ENCODE measurements at regions not wholly inside any gene's neighbourhood (a gene's known extent, or its start where the extent isn't known, plus 50 kb on each side); places are given as distances from the start of the nearest gene placed in this dataset.
"Not testable (repeated sequence)": the region's sequence is repeated elsewhere in the genome, so short reads cannot be mapped to it uniquely, and the experiment has no call there.

DNA sequence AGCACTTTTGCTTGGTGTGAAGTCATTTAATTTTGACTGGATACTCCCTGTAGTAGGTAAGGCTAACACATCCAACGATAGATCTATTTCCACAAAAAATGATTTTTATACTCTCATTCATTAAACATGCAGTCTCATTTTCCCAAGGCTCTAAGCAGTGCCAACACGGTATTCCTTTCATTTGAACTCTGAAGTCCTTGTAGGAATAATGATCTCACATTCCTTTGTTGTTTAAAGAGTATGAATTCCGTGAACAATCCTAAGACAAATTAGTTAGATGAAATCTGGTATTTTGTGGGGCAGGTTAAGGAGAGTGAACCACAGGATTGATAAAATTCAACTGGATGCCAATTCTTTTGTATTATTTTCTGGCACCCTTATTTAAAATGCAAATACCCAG is 66.6 kb downstream of the LACC1 start:
- DNase-seq (ENCODE audit: low read depth in 2 of 2), result no peak

DNA sequence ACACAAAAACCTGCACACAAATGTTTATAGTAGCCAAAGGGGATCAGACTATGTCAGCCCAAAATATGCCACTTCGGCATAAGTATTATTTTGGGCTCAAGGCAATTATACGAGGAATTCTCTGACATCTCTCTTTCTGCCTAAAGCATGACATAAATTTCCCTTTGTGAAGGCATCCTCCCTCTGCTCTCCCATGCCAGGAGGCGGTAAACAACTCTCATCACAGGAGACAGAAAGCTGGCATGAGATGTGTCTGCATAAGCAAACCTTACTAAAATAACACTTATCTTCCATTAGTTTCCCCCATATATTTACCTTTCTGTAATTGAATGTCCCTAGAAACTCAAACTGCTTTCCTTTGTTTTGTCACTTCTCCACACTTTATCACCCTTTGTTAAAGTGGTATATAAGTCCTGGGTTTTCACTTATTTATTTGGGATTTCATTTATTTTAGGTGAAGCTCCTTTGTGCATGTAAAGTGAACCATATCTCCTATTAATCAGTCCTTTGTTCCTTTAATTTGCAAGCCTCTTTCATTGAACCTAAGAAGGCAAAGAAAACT is 68.3 kb downstream of the LACC1 start:
- no peak for DNase-seq (ENCODE audit: low read depth in 2 of 2)

DNA sequence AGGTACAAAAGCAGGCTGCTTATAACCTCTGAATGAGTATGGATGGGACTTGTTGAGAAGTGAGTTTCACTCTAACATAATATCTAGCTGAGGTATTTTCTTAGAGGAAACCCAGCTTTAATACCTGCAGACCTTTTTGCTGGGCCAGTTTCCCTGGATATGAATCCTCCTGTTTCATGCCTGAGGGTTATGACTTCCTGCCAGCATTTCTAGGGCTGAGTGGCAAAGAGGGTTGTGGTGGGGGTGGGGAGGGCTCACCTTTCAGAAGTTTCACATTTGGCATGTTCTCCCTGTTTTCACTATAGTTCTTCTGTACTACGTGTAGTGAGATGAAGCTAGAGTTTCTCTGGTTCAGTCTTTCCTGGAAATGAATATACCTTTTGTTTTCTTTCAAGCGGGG is 73.7 kb downstream of the LACC1 start:
- no peak for DNase-seq (ENCODE audit: low read depth in 2 of 2)

DNA sequence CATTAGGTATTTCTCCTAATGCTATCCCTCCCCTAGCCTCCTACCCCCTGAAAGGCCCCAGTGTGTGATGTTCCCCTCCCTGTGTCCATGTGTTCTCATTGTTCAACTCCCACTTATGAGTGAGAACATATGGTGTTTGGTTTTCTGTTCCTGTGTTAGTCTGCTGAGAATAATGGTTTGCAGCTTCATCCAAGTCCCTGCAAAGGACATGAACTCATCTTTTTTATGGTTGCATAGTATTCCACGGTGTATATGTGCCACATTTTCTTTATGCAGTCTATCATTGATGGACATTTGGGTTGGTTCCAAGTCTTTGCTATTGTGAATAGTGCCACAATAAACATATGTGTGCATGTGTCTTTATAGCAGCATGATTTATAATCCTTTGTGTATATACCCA is 77.3 kb downstream of the LACC1 start:
- DNase-seq (ENCODE audit: low read depth in 2 of 2), result not testable (repeated sequence)

DNA sequence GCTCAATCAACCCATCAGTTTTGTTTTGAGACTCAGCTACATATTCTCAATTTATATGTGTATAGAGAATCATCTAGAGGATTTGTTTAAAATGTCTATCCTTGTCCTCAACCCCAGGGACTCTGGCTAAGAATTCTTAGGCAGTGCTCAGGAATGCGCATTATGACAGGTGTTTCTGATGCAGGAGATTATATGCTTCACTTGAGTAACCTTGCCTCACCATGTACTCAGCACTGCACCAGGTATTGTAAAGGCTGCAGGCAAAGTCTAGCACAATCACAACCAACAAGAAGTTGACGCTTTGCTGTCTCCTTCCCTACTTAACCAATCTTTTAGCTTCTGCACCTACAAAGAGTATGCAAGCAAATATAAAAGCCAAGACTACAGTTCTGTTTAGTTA is 79.6 kb downstream of the LACC1 start:
- no peak for DNase-seq (ENCODE audit: low read depth in 2 of 2)

DNA sequence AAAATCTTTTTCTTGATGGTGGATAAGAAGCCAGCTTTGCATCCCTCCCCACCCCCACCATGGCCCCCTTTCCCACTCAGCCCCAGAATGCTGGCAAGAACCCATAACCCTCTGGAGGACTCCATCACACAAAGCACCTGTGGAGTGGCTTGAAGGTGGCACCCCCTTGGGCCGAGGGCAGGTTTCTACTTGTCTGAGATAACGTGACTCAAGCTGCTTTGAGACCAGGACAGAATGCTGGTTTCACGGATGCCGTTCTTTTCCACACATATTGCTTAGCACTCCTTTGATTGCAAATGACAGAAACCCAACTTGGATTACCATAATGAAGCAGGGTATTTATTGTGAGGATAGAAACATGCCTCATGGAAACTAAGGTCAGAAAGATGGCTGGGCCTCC is 82.2 kb downstream of the LACC1 start:
- no peak for DNase-seq (ENCODE audit: low read depth in 2 of 2)

DNA sequence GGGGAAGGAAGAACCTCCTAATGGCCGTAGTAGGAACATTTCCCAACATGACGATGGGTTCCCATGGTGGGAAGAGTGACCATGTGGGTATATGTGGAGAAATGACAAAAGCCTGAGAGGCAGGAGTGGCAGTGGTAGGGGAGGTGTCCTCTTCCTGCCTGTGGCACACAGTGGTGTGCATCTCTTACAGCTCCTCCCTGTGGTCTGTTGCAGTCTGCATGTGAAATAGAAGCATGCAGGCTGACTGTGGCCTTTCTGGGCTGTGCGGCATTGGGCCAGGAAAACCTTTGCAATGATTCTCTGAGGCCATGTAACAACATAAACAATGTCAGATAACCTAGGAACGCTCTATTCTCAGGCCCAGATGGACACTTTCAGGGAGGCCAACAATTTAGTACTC is 84.0 kb downstream of the LACC1 start:
- DNase-seq (ENCODE audit: low read depth in 2 of 2), result no peak

DNA sequence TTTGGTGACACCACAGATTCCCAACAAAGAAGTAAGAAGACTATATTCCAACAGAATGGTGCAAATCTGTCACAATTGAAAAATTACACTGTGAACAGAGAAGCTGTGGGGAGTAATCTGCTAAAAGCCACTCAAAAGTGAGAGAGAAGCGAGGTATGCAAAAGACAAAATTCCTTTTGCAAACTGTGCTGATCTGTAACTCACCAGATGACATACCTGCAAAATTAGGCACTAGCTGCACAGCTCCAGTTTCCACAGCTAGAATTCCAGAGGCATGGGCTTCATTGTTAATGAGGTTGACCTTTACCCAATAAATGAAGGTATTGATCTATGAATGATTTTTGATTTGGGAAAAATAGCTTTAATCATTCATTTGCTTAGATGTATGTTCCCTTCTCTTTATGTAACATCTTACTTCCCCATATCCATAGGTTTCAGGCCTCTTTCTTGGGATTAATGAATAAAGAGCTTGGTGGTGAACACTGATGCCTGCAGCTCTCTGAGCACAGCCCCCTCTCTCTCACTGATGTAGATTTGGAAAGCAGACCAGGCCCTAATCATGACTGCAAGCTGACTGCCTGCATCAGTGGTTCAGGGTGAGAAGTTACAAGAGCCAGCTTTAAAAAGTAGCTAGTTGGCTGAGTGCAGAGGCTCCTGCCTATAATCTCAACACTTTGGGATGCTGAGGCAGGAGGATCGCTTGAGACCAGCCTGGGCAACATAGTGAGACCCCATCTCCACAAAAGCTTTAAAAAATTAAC is 85.2 kb downstream of the LACC1 start:
- no peak for DNase-seq (ENCODE audit: low read depth in 2 of 2)

DNA sequence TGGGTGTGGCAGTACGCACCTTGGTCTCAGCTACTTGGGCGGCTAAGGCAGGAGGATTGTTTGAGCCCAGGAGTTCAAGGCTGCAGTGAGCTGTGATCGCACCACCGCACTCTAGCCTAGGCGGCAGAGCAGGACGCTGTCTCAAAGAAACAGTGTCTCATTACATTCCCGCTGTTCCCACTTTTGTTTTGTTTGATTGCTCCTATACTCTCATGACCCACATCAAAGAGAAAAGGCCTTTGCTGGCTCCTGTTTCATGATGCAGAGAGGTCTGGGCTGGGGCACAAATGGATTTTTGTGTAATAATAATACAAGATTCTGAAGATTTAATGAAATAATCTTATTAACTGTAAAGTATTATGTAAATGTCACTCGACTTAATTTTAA is 85.7 kb downstream of the LACC1 start:
- DNase-seq (ENCODE audit: low read depth in 2 of 2), result no peak

DNA sequence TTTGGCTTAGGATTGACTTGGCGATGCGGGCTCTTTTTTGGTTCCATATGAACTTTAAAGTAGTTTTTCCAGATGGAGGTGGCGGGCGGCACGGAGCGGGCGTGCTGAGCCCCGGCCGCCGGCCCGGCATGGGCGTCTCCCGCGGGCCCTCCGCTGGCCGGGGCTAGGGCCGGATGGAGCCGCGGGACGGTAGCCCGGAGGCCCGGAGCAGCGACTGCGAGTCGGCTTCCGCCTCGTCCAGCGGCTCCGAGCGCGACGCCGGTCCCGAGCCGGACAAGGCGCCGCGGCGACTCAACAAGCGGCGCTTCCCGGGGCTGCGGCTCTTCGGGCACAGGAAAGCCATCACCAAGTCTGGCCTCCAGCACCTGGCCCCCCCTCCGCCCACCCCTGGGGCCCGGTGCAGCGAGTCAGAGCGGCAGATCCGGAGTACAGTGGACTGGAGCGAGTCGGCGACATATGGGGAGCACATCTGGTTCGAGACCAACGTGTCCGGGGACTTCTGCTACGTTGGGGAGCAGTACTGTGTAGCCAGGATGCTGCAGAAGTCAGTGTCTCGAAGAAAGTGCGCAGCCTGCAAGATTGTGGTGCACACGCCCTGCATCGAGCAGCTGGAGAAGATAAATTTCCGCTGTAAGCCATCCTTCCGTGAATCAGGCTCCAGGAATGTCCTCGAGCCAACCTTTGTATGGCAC is 88.7 kb downstream of the LACC1 start:
- not testable (repeated sequence) for DNase-seq (ENCODE audit: low read depth in 2 of 2)

DNA sequence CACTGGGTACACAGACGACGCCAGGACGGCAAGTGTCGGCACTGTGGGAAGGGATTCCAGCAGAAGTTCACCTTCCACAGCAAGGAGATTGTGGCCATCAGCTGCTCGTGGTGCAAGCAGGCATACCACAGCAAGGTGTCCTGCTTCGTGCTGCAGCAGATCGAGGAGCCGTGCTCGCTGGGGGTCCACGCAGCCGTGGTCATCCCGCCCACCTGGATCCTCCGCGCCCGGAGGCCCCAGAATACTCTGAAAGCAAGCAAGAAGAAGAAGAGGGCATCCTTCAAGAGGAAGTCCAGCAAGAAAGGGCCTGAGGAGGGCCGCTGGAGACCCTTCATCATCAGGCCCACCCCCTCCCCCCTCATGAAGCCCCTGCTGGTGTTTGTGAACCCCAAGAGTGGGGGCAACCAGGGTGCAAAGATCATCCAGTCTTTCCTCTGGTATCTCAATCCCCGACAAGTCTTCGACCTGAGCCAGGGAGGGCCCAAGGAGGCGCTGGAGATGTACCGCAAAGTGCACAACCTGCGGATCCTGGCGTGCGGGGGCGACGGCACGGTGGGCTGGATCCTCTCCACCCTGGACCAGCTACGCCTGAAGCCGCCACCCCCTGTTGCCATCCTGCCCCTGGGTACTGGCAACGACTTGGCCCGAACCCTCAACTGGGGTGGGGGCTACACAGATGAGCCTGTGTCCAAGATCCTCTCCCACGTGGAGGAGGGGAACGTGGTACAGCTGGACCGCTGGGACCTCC is 89.4 kb downstream of the LACC1 start:
- DNase-seq (ENCODE audit: low read depth in 2 of 2), result not testable (repeated sequence)

DNA sequence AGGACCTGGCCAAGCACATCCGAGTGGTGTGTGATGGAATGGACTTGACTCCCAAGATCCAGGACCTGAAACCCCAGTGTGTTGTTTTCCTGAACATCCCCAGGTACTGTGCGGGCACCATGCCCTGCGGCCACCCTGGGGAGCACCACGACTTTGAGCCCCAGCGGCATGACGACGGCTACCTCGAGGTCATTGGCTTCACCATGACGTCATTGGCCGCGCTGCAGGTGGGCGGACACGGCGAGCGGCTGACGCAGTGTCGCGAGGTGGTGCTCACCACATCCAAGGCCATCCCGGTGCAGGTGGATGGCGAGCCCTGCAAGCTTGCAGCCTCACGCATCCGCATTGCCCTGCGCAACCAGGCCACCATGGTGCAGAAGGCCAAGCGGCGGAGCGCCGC is 90.2 kb downstream of the LACC1 start:
- DNase-seq (ENCODE audit: low read depth in 2 of 2), result not testable (repeated sequence)

DNA sequence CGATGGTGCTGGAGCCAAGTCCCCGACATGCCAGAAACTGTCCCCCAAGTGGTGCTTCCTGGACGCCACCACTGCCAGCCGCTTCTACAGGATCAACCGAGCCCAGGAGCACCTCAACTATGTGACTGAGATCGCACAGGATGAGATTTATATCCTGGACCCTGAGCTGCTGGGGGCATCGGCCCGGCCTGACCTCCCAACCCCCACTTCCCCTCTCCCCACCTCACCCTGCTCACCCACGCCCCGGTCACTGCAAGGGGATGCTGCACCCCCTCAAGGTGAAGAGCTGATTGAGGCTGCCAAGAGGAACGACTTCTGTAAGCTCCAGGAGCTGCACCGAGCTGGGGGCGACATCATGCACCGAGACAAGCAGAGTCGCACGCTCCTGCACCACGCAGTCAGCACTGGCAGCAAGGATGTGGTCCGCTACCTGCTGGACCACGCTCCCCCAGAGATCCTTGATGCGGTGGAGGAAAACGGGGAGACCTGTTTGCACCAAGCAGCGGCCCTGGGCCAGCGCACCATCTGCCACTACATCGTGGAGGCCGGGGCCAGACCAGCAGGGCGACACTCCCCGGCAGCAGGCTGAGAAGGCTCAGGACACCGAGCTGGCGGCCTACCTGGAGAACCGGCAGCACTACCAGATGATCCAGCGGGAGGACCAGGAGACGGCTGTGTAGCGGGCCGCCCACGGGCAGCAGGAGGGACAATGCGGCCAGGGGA is 91.0 kb downstream of the LACC1 start:
- not testable (repeated sequence) for DNase-seq (ENCODE audit: low read depth in 2 of 2)

DNA sequence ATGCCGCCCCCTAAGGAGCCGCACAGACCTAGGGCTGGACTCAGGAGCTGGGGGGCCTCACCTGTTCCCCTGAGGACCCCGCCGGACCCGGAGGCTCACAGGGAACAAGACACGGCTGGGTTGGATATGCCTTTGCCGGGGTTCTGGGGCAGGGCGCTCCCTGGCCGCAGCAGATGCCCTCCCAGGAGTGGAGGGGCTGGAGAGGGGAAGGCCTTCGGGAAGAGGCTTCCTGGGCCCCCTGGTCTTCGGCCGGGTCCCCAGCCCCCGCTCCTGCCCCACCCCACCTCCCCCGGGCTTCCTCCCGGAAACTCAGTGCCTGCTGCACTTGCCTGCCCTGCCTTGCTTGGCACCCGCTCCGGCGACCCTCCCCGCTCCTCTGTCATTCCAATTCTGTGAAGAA is 91.6 kb downstream of the LACC1 start:
- not testable (repeated sequence) for DNase-seq (ENCODE audit: low read depth in 2 of 2)

DNA sequence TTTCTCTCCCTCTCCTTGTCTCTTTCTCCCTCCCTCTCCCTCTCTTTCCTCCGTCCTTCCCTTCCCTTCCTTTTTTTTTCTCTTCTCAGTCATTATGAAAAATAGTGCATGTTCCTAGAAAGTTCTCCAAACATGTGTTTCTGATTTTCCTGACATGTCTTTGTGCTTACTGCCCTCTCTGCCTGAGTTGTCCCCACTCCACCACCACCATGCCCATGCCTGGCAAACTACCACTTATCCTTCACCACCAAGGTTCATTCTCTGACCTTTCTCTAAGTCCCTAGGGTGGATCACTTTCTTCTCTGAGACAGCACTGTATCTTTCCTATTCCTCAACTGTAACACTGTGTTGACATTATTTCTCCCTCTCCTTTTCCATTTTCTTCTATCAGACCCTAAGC is 98.2 kb downstream of the LACC1 start:
- DNase-seq (ENCODE audit: low read depth in 2 of 2), result no peak

DNA sequence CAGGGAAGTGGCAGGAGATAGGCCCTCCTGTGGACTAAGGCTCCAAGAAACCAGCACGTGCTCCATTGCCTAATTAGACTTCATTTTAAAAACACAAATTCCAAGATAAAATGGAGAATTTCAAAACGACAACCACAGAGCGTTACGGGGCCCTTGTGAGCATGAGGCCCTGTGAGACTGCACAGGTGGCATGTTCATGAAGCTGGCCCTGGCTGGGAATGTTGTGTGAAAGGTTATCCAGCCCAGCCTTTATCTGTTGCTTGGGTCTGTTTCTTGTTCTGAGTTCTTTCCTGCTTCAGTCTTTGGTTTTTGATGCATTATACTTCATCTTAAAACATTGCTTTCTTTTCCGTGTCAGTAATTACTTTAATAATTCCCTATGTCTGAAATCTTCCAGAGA is 99.0 kb downstream of the LACC1 start:
- no peak for DNase-seq (ENCODE audit: low read depth in 2 of 2)

DNA sequence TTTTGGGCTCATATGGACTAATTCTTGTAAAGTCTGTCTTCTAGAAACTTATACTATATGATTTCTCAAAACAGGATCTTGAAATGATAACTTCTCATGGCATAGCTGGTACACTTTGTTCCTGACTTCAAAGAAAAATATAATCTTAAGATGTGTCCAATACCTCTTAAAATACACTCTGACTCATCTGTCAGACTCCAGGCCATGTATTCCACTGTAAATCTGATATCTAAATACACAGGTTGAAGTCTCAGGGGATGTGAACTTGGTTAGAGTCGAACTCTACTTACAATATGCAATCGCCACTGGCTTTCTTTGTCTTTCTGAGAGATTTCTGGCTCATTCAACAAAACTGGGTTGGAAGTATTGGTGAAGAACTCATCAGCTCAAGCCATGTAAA is 99.8 kb downstream of the LACC1 start:
- DNase-seq (ENCODE audit: low read depth in 2 of 2), result no peak

DNA sequence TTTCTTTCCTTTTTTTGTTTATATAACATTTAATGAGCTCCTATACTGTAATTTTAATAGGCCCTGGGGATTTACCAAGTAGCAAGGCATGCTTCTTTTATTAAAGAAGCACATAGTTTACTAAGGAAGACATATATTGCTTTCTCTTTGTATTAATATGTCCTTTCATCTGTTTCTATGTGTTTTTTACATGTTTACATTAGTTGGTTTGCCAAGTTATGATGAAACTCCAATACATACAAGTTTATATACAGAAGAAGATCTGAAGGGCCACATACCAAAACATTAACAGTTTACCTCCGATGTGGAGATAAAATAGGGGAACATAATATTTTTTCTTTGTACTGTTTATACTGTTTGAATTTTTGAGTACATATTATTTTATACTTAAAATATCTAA is 100.9 kb downstream of the LACC1 start:
- DNase-seq (ENCODE audit: low read depth in 2 of 2), result no peak

DNA sequence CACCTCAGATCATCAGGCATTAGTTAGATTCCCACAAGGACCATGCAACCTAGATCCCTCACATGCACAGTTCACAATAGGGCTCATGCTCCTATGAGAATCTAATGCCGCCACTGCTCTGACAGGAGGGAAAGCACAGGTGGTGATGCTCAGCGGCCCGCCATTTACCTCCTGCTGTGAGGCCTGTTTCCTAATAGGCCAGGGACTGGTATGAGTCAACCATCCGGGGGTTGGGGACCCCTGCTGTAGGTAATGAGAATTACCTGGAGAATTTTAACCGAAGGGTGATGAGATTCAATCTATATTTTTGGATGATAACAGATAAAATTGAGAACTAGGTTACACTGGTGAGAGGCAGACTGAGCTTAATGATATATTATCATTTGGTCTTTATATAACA is 101.4 kb downstream of the LACC1 start:
- no peak for DNase-seq (ENCODE audit: low read depth in 2 of 2)

DNA sequence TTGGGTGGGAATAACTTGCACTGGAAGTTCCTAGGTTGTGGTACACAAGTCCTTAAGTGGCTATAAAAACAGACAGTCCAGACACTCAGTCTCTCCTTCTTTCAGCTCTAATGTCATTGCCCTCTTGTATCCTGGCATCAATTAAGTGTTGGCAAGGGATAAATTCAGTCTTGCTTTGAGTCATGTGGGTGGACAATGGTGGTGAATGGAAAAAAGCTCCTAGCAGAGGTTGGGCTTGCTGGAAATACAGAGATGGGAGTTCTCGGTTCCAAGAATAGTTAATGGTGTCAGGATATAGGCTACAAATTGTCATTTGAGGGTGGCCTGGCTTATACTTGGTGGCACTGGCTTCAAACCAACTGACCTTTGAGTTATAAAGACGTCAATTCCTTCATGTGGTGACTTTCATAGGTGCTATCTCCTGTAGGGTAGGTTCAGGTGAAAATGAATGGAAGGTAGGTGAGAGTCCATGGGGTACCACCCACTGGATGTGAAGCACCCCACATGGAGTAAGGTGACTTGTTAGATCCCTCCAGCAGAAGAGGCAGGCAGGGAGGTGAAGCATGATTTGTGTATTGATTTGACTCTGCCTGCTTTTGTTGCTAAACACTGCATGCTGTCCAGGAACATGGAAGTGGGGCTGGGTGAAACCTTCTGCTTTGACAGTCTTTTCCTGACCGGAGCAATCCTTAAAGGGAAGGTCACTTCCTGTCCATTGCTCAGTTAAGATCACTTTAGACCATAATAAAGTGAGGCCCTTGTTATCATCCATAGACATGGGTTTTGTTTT is 102.0 kb downstream of the LACC1 start:
- no peak for DNase-seq (ENCODE audit: low read depth in 2 of 2)

DNA sequence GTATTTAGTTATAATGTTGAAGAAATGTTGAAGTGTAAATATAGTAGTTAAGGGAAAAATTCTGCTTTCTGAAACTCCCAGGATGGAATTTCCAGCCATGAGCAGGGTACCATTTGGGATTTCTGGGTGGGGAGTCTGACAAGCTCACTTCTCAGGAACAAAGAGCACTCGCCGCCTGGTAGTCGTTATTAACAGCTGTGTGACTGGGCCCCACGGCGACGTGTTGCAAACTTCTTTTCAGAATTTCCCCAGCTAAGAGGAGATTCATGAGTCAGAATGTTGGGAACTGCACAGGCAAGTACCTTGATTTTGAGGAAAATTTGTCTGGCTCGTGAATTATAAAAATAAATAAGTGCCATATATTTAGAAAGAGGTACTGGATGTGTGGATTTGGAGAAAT is 103.7 kb downstream of the LACC1 start:
- DNase-seq (ENCODE audit: low read depth in 2 of 2), result no peak
